PFSK-1 (cell line): ENCODE measurements at regions not wholly inside any gene's neighbourhood (a gene's known extent, or its start where the extent isn't known, plus 50 kb on each side); places are given as distances from the start of the nearest gene placed in this dataset.

ENCODE experiments used
- FOXP2 ChIP-seq: optimal IDR thresholded peaks from 2 replicates; pipeline ENCODE3; 2011; ENCODE audit warnings: borderline replicate concordance, control low read depth, inconsistent platforms; ENCODE audit not compliant: insufficient read depth; ENCODE audit errors: extremely low read length, extremely low read depth
- POLR2AphosphoS5 ChIP-seq: IDR thresholded peaks from 2 replicates; pipeline ENCODE4 v1.6.1; 2012; ENCODE audit warnings: low read depth, mild to moderate bottlenecking, control low read depth, low read length, moderate library complexity
- REST ChIP-seq, 2 experiments: IDR thresholded peaks; 2 replicates each; pipeline versions ENCODE4 v1.6.1 to v1.8.0; 2011 to 2012; ENCODE audit warnings: low read depth in 2 of 2, low read length in 2 of 2, control low read depth in 1 of 2, inconsistent platforms in 1 of 2, mild to moderate bottlenecking in 1 of 2, moderate library complexity in 1 of 2; ENCODE audit not compliant: insufficient read depth in 1 of 2
- SIN3A ChIP-seq: IDR thresholded peaks from 2 replicates; pipeline ENCODE4 v1.6.1; 2012; ENCODE audit warnings: mild to moderate bottlenecking, low read length, moderate library complexity, borderline replicate concordance; ENCODE audit not compliant: insufficient read depth
- TAF1 ChIP-seq: IDR thresholded peaks from 2 replicates; pipeline ENCODE4 v1.6.1; 2012; ENCODE audit warnings: low read length, control low read depth, borderline replicate concordance; ENCODE audit not compliant: insufficient read depth

- TF ChIP-seq POLR2AphosphoS5 (no peak), REST (IDR thresholded peaks at IDR 0.05; ENCODE audit: insufficient read depth in 1 of 2, low read depth in 2 of 2, low read length in 2 of 2) (no peak), SIN3A (no peak), FOXP2 (no peak), TAF1 (no peak)
Observed at GRCh38 chr12:95417372-95417771, 56.6 kb upstream of the METAP2 start.

- no peak for TF ChIP-seq SIN3A
- TF ChIP-seq REST (IDR thresholded peaks at IDR 0.05; ENCODE audit: insufficient read depth in 1 of 2, low read depth in 2 of 2, low read length in 2 of 2): no peak
- no peak for TF ChIP-seq POLR2AphosphoS5
- no peak for TF ChIP-seq FOXP2
- no peak for TF ChIP-seq TAF1
Observed at GRCh38 chr12:95418142-95418541, 55.8 kb upstream of the METAP2 start.
